ELR (cell line): ENCODE measurements at regions not wholly inside any gene's neighbourhood (a gene's known extent, or its start where the extent isn't known, plus 50 kb on each side); places are given as distances from the start of the nearest gene placed in this dataset.
A peak's percentile ranks its signal among the peaks of the same experiment; 100 is the strongest.

Experiments
- DNase-seq: peaks from one replicate; pipeline ENCODE4 v3.0.0-alpha.2; 2015; ENCODE audit warnings: low read depth

DNA sequence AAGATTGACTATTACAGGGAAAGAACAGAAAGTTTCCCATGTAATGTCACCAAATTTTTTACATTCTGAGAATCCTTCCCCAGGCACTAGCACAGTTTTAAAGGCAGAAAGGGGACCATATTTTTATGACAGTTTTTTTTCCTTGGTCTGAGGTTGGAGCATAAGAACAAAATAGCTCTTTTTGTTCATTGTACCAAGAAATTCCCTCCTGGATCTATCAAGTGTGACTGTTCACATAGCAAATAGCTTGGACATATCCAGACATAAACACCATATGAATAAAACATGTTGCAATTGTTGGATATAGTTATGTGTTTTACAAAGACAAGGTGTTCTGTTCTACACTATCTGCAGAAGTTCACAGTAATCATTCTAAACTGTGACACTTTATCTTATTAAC lies 182.4 kb upstream of the ADGRL2 start:
- no peak for DNase-seq

DNA sequence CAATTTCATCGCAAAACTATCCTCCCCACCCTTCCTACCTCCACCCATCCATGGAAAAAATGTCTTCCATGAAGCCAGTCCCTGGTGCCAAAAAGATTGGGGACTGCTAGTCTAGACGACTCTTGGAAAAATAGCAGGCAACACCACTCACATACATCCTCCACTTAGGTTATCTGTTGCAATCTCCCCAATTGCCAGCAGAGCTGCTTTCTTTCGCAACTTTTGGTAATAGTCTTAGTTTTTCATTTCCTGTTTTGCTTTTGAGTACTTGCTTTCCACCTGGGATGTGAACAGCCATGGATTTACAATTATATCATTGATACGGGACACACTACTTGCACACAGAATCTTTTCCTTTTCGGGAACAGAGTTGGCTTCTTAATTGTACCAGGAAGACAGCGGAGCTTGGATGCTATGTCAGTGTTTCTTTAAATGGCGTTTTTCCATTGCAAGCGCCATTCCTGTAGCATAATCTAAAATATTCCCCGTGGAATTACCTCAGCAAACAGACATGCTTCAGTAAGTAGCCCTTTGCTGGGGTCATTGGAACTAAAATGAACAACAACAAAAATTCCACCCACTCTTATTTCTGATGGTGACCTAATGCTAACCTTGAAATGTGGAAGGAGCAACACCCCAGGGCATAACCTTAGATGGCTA lies 183.3 kb upstream of the ADGRL2 start:
- no peak for DNase-seq

DNA sequence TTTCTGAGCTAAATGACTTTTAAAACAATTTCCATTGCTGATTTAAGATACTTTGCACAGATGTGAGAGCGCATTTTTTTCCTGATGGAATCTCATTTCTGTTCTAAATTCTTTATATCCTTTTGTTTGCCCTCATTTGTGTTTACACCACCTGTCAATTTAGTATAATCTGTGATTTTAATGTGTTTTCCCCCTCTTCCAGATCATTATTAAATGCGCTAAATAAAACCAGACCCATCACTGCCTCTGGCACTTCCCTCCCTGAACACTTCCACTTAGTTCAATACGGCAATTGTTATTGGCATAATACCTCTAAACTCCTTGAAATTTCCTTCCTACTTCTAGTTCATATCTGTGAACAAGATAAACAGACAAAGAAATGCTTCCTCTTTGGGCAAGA lies 186.9 kb upstream of the ADGRL2 start:
- DNase-seq, result no peak

DNA sequence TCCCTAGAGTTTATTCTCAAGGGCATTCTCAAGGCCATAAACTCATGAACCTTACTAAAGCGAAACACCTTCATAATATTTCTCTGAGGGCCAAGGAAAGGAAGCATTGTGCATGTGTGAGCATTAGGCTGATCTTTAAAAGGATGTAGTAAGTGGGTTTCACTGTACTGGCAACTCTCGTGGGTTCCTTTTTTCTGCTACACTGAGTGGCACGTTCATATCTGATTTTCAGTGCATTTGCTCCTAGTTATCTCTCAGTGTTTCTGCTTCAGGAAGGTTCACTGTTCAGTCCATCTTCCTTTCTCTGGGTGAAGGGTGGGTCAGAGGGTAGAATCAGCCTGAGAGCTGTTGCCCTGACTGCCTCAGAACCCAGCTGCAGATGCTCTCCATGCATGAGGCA lies 192.8 kb upstream of the ADGRL2 start:
- DNase-seq, result no peak

DNA sequence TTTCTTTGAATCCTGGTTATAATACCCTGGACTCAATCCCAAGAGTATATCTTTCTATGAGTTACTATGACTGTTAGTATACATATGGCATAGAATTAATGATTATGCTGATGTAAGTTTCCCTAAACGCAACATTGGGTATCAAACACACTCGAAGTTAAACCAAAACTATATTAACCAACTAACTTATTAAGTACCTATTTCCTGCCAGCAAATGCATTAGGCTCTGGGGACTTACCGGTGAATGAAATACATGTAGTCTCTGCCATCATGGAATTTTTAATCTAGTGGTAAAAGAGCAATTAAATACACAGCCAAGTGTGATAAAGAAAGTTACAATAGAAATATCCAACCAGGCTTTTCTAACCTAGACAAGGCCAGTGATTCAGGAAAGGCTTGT lies 193.6 kb upstream of the ADGRL2 start:
- no peak for DNase-seq

DNA sequence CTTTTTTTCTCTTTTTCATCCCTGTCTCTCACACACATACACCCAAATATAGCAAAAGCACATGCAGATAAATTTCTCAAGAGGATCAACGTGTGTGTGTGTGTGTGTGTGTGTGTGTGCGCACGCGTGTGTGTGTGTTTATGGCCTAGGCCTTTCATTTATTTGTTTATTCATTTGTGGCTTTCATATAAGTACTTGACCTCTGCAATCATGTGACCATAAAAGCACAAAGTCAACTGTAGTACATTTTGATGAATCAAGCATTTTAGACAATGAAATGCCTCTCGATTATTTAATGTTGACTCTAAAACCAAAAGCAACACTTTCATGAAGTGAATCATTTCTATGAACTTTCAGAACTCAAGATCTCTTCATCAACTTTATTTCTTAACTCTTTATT lies 194.1 kb upstream of the ADGRL2 start:
- DNase-seq, result no peak

DNA sequence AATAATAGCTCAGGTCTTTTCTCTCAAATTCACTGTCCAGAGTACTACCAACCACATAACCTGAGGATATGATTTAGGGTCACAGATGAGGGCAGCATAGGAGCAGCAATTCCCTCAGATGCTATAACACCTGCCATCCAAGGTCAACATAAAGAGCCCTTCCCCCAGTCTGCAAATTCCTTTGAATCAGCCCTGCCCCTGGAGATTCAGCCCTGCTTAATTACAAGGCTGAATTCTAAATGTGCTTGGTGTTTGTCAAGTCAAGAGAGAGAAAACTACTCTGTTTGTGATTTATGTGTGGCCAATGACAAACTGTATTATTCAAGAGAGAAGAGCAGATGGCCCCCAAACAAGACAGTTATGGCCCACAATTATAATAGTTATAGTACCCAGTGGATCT lies 195.7 kb upstream of the ADGRL2 start:
- no peak for DNase-seq

DNA sequence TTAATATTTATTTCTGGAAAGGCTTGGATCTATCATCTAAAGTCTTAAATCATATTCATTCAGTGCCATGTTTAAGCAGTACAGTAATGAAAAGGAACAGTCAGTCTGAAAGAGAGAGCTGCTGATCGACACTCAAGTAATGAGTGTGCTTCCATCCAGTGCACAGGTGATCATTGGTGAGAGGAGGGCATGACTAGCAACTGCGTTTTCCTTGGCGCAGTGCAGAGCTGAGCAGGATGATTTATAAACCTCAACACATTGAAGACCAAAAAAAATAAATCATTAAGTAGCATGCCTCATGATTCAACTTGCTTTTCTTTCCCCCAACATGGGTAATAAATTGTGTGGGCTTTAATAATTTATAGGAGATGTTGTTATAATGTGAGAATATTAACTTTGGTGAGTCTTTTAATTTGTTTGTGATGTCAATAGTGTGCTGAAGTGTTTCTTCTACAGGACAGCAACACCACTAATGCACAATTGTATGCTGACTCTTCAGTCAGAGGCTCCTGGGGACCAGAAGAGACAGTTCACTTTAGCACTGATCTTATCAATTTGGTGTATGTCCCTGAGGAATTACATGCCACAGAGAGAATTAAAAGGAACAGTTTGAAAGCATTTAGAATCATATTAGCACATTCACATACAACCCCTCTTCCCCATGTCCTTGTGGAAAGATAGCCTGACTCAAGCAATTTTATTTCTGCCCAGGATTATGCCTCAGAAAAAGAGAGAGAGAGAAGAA lies 199.7 kb upstream of the ADGRL2 start:
- DNase-seq, result no peak

DNA sequence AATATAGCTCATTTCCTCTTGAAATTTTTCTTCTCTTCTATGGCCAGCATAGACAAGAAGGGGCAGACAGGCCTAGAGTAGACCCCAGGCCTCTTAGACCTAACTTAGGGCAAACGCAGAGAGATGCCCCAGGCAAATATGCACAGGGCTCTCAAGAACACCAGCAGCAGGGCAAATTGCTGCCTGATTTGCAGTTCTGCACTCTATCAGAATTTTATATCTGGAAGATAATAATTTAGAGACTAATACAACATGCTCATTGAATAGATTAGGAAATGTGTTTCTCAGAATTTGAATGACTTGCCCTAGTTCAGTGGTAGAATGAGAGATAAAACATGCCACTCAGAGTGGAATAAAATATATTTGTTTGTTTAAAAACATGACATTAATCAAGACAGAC lies 200.4 kb upstream of the ADGRL2 start:
- no peak for DNase-seq

DNA sequence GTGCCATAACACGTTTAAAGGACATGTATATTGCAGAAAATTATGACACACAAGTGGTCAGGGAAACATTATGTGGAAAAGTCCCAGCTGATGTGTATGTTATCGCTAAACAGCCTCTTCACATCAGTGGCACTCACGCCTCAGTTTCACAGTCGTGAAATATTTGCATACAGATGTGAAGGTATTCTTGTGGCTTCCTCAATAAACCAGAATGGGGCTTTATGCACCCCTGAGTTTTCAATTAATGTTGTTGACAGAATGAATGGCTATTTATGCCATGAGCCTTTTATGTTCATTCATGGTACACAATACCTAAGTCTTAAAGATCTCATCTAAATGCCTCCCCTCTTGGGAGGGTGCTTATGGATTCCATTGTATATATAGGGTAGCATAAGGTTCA lies 202.1 kb upstream of the ADGRL2 start:
- DNase-seq, result no peak

DNA sequence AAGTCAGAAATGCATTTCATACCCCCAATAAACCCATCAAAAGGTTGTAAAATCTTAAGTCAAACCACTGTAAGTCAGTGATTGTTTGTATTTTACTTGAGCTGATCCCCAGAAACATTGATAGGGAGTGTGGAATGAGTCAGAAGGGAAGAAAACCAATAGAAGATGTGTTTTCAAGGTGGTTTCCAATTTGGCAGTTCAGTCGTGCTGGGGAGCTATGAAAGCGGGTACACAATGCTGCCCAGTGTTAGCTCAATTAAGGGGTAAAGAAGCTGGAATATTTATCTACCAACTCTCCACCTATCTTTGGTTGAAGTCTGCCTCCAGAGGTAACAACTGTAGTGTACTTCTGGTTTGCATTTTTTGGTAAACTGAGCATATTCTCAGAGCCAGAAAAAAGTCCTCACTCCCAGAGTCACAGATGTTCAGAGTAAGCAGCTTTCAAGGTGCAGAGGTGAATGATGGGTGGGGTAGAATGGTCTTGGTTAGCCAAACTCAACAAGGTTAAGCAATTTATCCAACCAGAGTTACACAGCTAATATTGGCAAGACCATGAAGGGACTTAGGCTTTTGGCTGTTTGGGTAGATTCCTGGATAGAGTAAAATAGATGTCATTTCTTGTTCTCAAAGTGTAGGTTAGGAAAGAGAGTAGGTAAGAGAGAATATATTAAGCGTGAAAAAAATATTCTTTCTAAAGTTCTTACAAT lies 202.9 kb upstream of the ADGRL2 start:
- no peak for DNase-seq

DNA sequence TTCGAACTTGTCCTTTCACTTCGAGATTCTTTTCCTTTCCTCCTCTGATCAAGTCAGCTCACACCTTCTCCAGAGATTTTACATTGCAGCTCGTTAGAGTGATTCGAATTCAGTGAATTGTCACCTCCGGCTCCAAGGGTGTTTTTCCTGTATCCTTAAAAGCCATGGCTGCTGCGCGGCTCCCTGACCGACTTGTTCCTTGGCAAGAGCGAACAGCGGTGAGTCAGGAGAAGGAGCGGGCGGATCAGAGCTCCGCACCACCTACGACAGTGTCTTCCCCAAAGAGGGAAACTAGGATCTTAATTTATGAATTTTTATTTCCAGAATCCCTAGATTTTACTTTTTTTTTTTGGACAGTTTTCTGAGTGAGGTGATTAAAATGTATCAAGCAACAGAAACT lies 204.4 kb upstream of the ADGRL2 start:
- no peak for DNase-seq

DNA sequence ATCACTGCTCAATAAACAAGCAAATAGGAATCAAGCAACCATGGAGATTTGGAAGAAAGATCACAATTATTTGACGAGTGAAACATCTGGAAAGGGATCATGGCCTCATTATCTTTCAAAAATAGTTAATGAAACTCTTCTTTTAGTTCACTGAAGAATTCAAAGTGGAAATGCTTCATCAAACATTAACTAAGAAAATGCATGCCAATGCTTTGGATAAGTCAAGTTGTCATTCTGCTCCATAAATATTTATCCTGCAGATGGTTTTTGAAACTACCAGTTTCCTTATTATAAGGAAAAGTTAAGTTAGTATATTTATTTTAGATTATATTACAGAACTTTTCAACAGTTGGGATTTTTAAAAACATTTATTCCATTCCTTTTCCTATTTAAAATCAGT lies 206.5 kb upstream of the ADGRL2 start:
- no peak for DNase-seq

DNA sequence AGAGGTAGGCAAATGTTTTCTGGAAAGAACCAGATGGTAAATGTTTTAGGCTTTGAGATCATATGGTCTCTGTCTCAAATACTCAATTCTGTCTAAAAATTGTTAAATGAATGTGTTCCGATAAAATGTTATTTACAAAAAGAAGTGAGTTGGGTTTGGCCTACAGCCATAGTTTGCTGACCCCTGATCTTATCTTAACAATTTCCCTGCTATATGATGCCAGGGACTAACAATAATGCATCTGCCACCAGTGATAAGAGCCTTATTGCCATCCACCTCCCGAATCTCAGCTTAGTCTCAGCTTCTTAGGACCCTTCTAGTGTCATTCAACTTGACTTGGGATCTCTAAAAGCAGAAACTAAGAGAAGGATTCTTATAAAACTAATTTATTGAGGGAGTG lies 208.5 kb upstream of the ADGRL2 start:
- no peak for DNase-seq

DNA sequence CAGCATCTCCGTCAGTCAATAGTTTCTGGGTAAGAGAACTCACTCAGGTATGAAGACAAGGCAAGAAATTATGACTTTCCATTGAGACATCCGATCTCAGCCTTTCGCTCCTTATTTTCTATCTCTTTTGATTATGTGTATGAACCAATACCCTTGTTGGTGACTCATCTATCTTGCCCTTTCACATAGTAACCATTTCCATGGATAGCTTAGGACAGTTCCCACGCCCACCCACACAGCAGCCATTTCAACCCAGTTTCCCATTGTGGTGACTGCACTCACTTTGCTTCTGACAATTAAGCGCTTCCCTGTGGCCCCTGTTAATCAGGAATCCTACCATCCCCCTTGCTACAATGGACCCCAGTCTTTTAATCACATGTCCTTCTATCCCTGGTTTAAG lies 210.6 kb upstream of the ADGRL2 start:
- peak; percentile 1 for DNase-seq

DNA sequence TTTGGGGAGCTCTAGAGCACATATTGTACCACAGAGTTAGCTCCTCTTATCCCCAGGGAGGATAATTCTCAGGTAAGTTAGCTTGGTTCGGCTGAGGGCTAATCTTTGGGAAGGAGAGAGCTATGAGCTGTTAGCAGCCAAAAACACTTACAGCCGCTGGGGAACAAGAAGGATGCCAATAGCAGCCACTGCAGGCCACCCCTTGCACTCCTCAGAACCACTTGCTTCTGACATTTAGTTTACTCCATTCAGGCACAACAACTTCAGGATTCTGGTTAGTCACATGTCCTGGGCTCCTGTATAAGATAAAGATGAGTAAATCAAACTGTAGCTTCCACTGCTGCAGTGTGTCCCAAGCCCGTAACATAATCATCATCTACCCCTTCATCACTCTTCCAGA lies 212.6 kb upstream of the ADGRL2 start:
- DNase-seq, result no peak

DNA sequence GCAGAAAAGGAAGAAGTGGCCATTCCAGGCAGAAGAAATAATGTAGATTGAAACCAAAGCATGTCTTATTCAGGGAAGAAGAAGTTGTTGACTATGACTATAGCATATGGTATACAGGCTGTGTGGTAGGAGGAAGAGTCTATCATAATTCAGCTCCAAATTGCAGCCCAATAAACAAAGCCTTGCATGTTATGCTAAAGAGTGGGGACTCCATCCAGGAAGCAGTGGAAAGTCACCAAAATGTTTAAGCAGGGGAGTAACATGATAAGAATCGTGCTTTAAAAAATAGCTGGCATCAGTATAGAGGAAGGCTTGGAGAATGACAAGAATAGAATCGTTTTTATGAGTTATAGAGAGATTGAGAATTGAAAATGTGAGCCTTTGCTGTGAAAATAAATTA lies 213.3 kb upstream of the ADGRL2 start:
- DNase-seq, result no peak

DNA sequence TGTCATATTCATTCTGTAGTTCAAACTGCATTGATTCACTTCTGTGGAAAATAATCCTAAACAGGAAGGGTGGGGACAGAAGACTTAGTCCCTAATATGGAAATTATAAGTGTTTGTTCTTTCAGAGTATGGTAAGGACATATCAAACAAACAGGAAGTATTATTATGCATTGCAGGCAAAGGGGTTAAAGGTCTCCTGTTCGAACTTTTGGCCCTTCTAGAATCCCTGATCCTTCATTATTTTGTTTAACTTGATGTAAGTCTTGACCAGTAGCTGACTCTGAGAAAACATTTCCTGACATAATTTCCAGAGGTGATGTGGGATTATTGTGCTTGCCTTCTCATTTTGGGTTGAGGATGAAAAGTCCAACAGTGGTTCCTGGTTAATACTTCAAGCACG lies 215.4 kb upstream of the ADGRL2 start:
- DNase-seq, result no peak

DNA sequence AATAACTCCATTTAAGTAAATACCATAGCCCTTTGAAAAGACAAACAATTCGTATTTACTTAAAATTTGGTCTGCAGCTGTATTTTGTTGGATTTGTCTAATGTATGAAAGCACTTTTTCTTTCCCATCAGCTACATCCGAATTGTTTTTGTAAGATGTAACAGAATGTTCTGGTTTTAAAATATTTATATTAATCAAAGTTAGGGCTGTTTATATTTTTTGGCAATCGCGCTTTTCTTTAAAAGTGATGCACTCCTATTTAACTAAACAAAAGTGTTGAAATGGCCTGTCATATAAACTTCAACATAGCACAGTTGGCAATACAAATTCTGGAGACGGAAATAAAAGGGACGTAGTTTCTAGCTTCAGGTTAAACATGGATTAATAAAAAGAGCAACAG lies 216.3 kb upstream of the ADGRL2 start:
- no peak for DNase-seq

DNA sequence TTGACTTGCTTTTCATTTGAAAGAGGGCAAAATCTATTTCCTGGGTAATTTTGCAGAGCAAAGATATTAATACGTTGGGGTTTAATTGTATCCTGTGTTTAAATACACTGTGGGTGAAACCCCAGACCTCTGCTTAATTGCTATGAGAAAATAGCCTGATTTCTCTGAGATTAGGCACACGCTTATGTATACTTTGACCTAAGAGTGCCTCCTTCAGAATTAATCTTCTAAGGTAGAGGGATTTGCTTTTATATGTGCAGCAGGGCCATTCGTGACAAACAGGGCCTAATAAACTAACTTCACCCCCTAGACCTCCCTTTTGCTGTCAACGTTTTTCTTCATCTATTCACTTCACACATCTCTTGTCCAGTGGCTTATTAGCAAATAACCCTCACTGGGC lies 216.9 kb upstream of the ADGRL2 start:
- no peak for DNase-seq

DNA sequence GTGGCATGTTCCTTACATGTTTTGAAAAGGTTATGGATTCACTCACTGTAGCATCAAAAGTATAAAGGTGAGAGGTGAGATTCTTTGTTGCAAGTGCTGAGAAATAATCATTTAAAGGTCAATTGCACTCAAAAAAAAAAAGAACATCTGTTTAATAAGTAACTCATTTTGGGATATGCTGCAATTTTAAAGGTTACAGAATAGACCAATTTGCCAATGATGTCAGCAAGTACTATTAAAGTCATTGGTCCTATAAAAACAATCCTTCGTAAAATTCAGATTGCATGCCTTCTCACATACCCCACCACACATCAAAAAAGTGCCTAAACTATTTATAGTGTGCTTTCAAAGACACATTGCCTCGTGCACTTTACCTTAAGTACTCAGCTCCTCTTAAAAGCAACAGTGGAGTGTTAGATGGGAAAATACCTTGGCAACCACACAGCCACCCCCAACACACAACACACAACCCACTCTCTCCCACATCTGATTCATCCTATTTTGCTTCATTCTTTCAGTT lies 218.2 kb upstream of the ADGRL2 start:
- no peak for DNase-seq

DNA sequence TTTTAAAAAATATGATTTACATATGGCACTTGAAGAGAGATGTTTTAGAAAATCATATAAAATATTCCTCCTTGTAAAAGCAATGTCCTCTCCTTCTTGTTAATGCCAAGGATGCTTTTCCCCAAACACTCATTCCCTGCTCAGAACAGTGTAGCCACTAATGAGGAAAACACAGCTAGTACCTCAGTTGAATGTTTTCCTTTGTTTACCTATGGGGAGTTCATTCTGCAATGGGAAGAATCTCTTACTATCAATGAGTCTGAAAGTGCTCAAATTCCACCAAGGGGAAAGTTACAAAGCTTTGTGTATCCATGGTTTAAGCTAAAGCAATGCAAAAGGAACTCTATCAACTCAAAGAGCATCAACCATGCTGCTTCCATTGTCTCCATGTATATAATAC lies 221.9 kb upstream of the ADGRL2 start:
- DNase-seq, result no peak

DNA sequence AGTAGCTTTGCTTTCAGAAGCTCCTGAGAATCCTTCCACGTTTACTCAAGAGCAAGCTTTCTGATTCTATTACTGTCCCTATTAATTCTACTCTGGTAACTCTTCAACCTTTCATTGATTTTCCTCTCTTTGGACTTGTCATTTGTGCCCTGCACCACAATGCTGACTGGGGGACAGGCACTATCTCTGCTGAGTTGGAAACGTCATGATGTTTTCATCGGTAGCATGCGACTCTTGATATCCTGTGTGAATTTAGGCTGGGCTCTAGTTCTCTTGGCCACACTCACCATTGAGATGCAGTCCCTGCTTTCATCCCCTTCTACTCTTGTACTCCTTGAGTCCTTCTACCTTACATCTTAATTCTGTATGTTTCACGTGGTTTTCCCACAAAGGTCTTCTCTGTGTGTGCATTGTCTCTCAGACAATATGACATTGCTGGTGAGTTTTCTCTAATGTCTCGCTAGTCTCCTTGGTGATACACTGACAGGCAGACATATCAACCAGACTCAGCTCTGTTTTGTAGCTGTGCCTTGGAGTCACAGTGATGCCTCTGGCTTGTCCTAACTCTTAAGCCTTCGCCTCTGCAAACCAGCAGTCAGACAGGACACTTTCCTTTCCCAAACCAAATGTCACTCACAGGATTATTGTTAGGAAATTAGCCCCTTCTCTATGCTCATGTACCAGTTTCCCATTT lies 223.6 kb upstream of the ADGRL2 start:
- DNase-seq, result no peak
